ENCODE measurements at regions not wholly inside any gene's neighbourhood (a gene's known extent, or its start where the extent isn't known, plus 50 kb on each side); places are given as distances from the start of the nearest gene placed in this dataset.

DNA sequence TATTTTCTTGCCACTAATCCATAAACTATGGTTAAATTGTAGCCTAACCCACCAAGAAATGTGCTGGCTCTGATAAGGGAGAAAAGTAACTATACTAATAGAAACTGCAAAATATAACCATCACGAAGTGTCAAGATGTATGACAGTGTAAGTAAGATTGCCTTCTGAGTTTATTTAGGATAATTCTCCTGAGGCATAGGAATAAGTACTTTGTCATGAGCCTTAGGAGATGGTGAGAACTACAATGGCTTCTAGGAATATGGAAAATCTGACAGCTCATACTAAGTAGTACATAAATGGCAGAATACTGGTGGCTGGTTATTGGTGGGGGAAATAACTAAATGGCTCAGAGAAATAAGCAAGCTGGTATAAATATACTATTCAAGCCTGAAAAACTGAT is 543.9 kb downstream of the PRR16 start:
- TF ChIP-seq, protein P1, sequence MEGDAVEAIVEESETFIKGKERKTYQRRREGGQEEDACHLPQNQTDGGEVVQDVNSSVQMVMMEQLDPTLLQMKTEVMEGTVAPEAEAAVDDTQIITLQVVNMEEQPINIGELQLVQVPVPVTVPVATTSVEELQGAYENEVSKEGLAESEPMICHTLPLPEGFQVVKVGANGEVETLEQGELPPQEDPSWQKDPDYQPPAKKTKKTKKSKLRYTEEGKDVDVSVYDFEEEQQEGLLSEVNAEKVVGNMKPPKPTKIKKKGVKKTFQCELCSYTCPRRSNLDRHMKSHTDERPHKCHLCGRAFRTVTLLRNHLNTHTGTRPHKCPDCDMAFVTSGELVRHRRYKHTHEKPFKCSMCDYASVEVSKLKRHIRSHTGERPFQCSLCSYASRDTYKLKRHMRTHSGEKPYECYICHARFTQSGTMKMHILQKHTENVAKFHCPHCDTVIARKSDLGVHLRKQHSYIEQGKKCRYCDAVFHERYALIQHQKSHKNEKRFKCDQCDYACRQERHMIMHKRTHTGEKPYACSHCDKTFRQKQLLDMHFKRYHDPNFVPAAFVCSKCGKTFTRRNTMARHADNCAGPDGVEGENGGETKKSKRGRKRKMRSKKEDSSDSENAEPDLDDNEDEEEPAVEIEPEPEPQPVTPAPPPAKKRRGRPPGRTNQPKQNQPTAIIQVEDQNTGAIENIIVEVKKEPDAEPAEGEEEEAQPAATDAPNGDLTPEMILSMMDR (IDR thresholded peaks at IDR 0.05) = no peak
- no peak for TF ChIP-seq EP300 (IDR thresholded peaks at IDR 0.05)
- TF ChIP-seq POLR2A (IDR thresholded peaks at IDR 0.05) = no peak
